HUDEP-2 (cell line): ENCODE measurements at regions not wholly inside any gene's neighbourhood (a gene's known extent, or its start where the extent isn't known, plus 50 kb on each side); places are given as distances from the start of the nearest gene placed in this dataset.

Experiments used
- DNase-seq, 76 experiments: peaks; one replicate each; lab custom pipeline; 2025; ENCODE audit not compliant: unreplicated experiment in 76 of 76; lab: John Stamatoyannopoulos, UW

GRCh38 chr12:125193376-125194152 is 128.3 kb downstream of the AACS start:
- DNase-seq = no peak

- DNase-seq = no peak
Observed at GRCh38 chr12:125194163-125194773, 129.0 kb downstream of the AACS start.

GRCh38 chr12:125194987-125195386 is 129.8 kb downstream of the AACS start:
- no peak for DNase-seq

GRCh38 chr12:125197326-125197725 is 132.1 kb downstream of the AACS start:
- no peak for DNase-seq

DNA sequence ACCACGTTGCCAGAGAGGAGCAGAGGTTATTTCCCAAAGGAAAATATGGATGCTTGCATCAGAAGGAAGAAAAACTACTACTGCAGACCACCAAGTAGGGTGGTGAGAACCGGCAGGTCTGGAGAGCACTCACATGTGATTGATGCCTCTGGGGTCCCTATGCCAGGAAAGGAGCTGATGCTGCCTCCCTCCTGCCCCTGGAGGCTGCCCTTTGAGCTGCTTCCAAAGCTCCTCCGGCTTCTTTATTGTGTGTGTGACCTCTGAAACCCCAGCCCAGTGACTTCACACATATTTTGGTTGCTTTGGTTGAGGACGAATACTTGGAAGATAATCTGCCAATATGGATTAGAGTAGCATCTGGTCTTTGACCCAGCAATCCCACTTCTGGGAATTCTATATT is 133.4 kb downstream of the AACS start:
- DNase-seq = no peak

DNA sequence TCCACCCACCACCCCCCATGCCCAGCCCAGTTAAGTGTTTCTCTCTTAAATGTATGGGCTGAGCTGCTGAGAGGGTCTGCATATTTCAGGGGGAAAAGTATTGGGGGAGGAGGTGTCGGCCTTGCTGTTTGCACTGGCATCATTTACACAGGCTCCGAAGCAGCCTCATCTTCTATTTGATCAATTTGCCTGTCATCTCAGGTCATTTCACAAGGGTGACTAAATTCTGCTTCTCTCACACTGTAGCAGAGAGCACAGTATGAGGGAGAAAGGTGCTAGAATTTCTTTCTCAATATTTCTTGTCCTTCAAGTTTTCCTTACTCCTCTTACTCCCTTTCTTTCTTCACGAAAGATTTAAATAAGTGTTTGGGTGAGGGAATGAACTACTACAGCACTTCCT is 135.9 kb downstream of the AACS start:
- DNase-seq = no peak

GRCh38 chr12:125201940-125202339 is 136.7 kb downstream of the AACS start:
- DNase-seq = no peak

- no peak for DNase-seq
Observed at GRCh38 chr12:125202421-125202820, 137.2 kb downstream of the AACS start.

GRCh38 chr12:125203145-125203765 is 138.0 kb downstream of the AACS start:
- DNase-seq = peak in 4 of 76 experiments; percentile 3 to 21 (median 8)

DNA sequence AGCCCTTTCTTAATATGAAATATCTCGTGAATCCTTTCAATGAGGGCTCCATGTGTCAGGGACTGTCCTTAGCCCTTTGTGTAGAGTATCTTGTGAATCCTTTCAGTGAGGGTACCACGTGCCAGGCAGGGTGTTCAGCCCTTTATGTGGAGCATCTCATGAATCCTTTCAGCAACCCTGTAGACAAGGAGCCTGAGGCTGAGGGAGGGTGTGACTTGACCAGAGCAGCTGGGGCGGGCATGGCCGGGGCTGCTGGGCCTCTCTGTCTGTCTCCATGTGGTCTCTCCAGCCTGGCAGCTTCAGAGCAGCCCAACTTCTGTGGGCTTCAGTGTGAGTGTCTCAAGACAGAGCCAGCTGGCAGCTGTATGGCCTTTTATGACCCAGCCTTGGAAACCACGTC is 140.2 kb downstream of the AACS start:
- no peak for DNase-seq

DNA sequence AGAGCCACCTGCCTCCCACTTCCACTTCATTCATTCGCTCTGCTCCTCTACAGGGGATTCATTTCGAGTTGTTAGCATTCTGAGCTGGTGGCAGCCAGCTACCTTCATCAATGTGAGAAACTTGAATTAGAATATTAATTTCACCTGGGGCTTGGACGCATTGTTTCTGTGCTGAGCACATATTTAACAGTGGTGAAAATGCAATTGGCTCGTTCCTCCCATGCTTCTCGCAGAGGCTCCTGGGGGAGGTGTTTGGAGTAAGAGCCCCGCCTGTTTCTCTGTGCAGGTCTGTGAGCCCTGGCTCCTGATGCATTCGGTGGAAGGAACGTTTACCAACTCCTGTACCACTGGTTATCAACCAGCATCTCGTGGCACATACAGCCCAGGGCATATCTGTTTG is 141.5 kb downstream of the AACS start:
- DNase-seq = no peak

- no peak for DNase-seq
Observed at GRCh38 chr12:125208334-125208733, 143.1 kb downstream of the AACS start.

DNA sequence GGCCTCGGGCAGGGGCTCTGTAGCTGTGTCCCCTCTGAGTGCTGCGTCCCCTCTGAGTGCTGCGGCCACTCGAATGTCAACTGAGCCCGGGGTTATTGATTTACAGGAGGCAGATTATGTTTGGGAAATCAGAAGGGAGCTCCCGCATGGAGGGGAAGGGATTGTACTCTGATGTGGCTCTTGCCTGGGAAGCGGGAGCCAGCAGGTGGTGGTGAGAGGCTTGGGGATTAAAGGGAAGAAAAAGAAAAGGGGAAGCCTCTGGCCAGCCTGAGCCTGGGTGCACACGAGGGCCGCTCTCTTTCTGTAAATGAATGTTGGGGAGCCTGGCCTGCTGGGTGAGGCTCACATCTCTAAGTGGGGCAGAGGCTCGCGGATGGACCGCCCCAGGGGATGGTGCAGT is 143.7 kb downstream of the AACS start:
- DNase-seq = no peak

DNA sequence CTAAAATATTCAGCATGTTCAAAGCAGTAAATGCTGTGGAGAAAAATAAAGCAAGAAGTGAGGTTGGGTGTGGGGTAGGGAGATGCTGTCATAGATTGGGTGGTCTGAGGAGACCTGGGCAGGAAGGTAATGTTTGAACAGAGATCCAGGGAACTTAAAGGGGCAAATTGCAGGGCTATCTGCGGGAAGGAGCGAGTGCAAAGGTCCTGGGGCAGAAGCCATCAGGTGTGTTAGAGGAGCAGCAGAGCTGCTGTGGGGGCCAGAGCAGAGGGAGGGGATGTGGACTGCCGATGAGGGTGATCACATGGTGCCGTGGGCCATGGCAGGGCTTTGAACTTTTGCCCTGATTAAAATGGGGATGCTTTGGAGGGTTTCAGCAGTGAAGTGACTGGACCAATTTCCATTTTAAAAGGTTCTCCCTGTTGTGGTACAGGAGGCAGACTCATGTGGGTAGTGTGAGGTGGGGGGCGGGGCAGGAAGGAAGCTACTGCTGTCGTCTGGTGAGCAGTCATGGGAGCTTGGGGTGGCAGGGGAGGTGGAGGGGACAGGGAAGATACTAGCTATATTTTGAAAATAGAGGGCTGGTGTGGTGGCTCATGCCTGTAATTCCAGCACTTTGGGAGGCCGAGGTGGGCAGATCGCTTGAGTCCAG is 145.0 kb downstream of the AACS start:
- no peak for DNase-seq

GRCh38 chr12:125211464-125211863 is 146.2 kb downstream of the AACS start:
- DNase-seq = no peak

- no peak for DNase-seq
Observed at GRCh38 chr12:125214289-125214688, 149.1 kb downstream of the AACS start.

- DNase-seq = no peak
Observed at GRCh38 chr12:125216756-125217155, 151.5 kb downstream of the AACS start.

DNA sequence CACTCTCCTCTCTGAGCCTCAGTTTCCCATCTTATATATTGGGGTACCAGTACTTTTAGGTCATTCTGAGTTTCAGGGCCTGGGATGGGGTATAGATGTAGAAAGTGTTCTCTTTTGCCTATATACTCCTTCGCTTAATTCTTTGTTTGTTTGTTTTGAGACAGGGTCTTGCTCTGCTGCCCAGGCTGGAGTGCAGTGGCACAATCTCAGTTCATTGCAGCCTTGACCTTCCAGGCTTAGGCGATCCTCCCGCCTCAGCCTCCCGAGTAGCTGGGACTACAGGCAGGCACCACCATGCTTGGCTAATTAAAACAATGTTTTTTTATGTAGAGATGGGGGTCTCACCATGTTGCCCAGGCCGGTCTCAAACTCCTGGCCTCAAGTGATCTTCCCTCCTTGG is 152.1 kb downstream of the AACS start:
- no peak for DNase-seq

DNA sequence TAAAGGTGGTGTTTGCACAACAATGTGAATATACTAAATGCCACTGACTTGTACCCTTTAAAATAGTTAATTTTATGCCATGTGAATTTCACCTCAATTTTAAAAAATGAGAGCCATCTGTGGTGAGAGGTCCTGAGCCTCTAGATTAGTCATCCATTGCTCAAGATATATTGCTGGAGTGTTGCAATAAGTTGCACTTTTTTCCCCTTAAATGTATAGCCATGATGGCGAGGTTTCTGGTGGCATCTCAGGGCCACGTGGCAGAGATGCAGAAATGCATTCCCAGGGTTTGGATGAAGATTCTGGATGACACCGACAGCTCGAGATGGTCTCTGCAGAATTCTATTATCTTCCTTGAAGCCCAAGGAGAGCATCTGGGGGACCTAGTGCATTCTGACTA is 153.7 kb downstream of the AACS start:
- no peak for DNase-seq

DNA sequence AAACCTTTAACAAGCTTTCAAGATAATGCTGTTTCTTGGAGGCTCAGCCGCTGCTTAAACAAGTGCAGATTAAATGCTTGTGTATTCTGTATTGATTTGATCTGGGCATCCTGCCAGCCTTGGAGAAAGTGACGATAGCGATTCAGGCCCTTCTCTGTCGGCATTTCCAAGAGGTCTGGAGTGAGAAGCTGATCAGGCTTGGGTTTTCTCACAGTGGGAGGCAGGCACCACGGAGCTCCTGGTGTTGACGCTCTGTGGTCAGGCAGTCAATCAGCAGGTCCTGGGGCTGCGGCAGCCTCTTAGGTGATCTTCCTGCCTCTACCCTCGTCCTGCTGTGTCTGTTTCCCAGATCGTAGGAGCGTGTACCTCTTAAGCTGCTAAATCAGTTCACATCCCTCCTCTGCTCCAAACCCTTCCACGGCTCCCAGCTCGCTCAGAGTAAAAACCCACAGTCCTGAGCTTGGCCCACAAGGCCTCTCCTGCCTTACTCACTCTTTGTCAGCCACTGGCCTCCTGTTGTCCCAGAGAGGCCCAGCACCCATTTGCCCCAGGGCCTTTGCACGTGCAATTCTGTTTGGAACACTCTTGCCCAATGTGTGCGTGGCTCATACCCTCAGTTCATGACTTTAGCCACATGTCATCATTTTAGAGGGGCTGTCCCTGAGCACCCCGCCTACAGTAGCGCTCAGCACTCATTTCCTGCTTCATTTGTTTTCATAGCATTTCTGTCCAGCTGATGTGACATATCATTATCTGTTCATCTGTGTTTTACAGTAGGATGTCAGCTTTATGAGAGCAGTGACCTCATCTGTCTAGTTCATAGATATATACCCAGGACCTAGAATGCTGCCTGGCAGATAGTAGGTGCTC is 155.4 kb downstream of the AACS start:
- no peak for DNase-seq

DNA sequence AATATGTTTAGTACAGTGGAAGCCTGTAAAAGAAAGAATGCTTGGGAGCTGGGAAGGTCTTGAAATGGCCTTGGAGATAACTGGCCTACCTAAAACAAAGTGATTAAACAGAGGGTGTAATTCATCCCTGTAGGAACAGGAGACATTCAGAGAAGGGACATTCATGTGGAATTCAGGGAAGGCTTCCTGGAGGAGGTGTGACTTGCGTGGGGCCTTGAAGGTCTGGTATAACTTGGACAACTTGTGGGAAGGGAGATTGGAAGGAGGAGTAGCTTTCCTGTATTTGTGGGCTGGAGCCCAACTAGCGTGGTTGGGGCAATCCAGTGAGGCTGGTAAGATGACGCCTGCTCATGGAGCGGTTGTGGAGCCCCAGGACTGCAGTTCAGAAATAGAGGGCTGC is 156.4 kb downstream of the AACS start:
- DNase-seq = no peak
